HepG2 (cell line): ENCODE measurements at regions not wholly inside any gene's neighbourhood (a gene's known extent, or its start where the extent isn't known, plus 50 kb on each side); places are given as distances from the start of the nearest gene placed in this dataset.
A peak's percentile ranks its signal among the peaks of the same experiment; 100 is the strongest.
"Not testable (repeated sequence)": the region's sequence is repeated elsewhere in the genome, so short reads cannot be mapped to it uniquely, and the experiment has no call there.

ENCODE experiments used
- ATAC-seq: fragments of 200-7000 bp; cut with Tn5 transposase; 3 replicates; pipeline ENCODE4 v1.9.1; 2020; ENCODE audit warnings: mild to moderate bottlenecking, moderate library complexity
- BruUV-seq: library from RNA; stranded (reverse); fragments of 400-500 nt; replicated peaks from 2 replicates; lab custom pipeline; 2021; lab: Mats Ljungman, UMichigan
- CTCF ChIA-PET: fragments of 300-600 bp; formaldehyde crosslinking; extraction: SDS; loops from one replicate; lab custom pipeline; 2021; ENCODE audit warnings: low total read pairs, inconsistent platforms, low intra/inter-chr PET ratio; lab: Yijun Ruan, JAX
- POLR2A ChIA-PET: fragments of 350-600 bp; sonication (Branson Sonifier 250); formaldehyde crosslinking; loops from one replicate; lab custom pipeline; 2020; ENCODE audit warnings: antibody characterized with exemption, inconsistent platforms; lab: Yijun Ruan, JAX
- DNase-seq: peaks from one replicate; pipeline ENCODE4 v3.0.0-alpha.2; 2015; ENCODE audit warnings: low spot score
- FAIRE-seq: peaks from 3 replicates; lab custom pipeline; 2011; peaks lifted over from hg19 to GRCh38; lab: Jason Lieb, UNC
- H2AFZ ChIP-seq: one replicate; pipeline ENCODE4 v1.6.1; 2011; ENCODE audit warnings: low read length, inconsistent platforms
- H3K27ac ChIP-seq: fragments of 300-600 bp; 3 replicates; pipeline ENCODE4 v1.8.0; 2011; ENCODE audit warnings: mixed run types, mild to moderate bottlenecking, mixed read lengths, low read length, inconsistent platforms; ENCODE audit not compliant: insufficient read depth; ENCODE audit errors: extremely low read length
- H3K27me3 ChIP-seq, 2 experiments: fragments of 200-600 bp in 1 of 2; 2 replicates in 1 of 2; 3 replicates in 1 of 2; pipeline versions ENCODE4 v1.6.0 to v1.8.0; 2011; ENCODE audit warnings: low read length in 2 of 2, mild to moderate bottlenecking in 2 of 2, moderate library complexity in 2 of 2, inconsistent platforms in 1 of 2; ENCODE audit not compliant: insufficient read depth in 2 of 2, control insufficient read depth in 1 of 2
- H3K36me3 ChIP-seq, 2 experiments: fragments of 200-600 bp in 1 of 2; replicated peaks in 1 of 2; 2 replicates in 1 of 2; 3 replicates in 1 of 2; pipeline versions ENCODE4 v1.5.1 to v1.8.0; 2011; ENCODE audit warnings: low read length in 2 of 2, inconsistent platforms in 1 of 2; ENCODE audit not compliant: insufficient read depth in 2 of 2, control insufficient read depth in 1 of 2
- H3K4me1 ChIP-seq: 2 replicates; pipeline ENCODE4 v1.5.1; 2012; ENCODE audit warnings: low read length, inconsistent platforms; ENCODE audit not compliant: insufficient read depth
- H3K4me2 ChIP-seq: 2 replicates; pipeline ENCODE4 v1.6.0; 2011; ENCODE audit warnings: low read depth, low read length, inconsistent platforms
- H3K4me3 ChIP-seq, 3 experiments: fragments of 200-600 bp in 1 of 3; sonication (generic), shearing (Covaris generic) in 1 of 3; replicated peaks in 1 of 3; 2 replicates each; pipeline ENCODE4 v1.5.1; 2011 to 2016; ENCODE audit warnings: low read length in 3 of 3, inconsistent platforms in 2 of 3, low read depth in 2 of 3, mild to moderate bottlenecking in 2 of 3, control low read depth in 1 of 3, mixed read lengths in 1 of 3; ENCODE audit not compliant: insufficient read depth in 1 of 3
- H3K79me2 ChIP-seq: one replicate; pipeline ENCODE4 v1.6.1; 2011; ENCODE audit warnings: low read length, inconsistent platforms; ENCODE audit not compliant: insufficient read depth
- H3K9ac ChIP-seq: 2 replicates; pipeline ENCODE4 v1.6.0; 2011; ENCODE audit warnings: mild to moderate bottlenecking, low read depth, low read length, inconsistent platforms; ENCODE audit not compliant: insufficient read depth
- H3K9me3 ChIP-seq: 2 replicates; pipeline ENCODE4 v1.5.1; 2012; ENCODE audit warnings: mild to moderate bottlenecking, low read length
- H4K20me1 ChIP-seq: 2 replicates; pipeline ENCODE4 v1.6.0; 2011; ENCODE audit warnings: inconsistent platforms, mild to moderate bottlenecking, low read length, moderate library complexity; ENCODE audit not compliant: insufficient read depth
- ATF7 ChIP-seq, 2 experiments: fragments of 450-650 bp in 1 of 2; sonication (generic) in 1 of 2; formaldehyde crosslinking in 1 of 2; IDR thresholded peaks; 2 replicates each; pipeline versions ENCODE4 v1.4.0 to v1.6.1; 2016 to 2020; ENCODE audit warnings: antibody characterized with exemption in 1 of 2, mild to moderate bottlenecking in 1 of 2, missing genetic modification reagents in 1 of 2
- CCAR2 ChIP-seq: fragments of 200-400 bp; formaldehyde crosslinking; optimal IDR thresholded peaks from 2 replicates; pipeline ENCODE3; 2018; ENCODE audit warnings: low read depth, mild to moderate bottlenecking, low read length, moderate library complexity
- FOXK2 ChIP-seq: fragments of 450-650 bp; IDR thresholded peaks from 2 replicates; pipeline ENCODE4 v1.6.1; 2016
- GRHL1 ChIP-seq: sonication (generic); formaldehyde crosslinking; conservative IDR thresholded peaks from 2 replicates; pipeline ENCODE4 v1.8.0; 2022; ENCODE audit warnings: missing genetic modification reagents
- MIER2 ChIP-seq: IDR thresholded peaks from 2 replicates; pipeline ENCODE4 v1.6.1; 2016; ENCODE audit warnings: missing biosample characterization, missing genetic modification reagents
- SALL1 ChIP-seq: sonication (generic); formaldehyde crosslinking; IDR thresholded peaks from 2 replicates; pipeline ENCODE4 v1.8.0; 2022; ENCODE audit warnings: mild to moderate bottlenecking, missing genetic modification reagents
- TEAD3 ChIP-seq: optimal IDR thresholded peaks from 2 replicates; pipeline ENCODE3; 2016; ENCODE audit warnings: borderline replicate concordance
- TFAP4 ChIP-seq: sonication (generic); IDR thresholded peaks from 2 replicates; pipeline ENCODE4 v1.6.1; 2016; ENCODE audit warnings: low read depth, borderline replicate concordance
- ZNF205 ChIP-seq: IDR thresholded peaks from 2 replicates; pipeline ENCODE4 v1.6.1; 2018; ENCODE audit warnings: missing biosample characterization, missing genetic modification reagents
- ZNF552 ChIP-seq: sonication (generic); formaldehyde crosslinking; IDR thresholded peaks from 2 replicates; pipeline ENCODE4 v1.9.0; 2022; ENCODE audit warnings: missing genetic modification reagents, mild to moderate bottlenecking, borderline replicate concordance
- WGBS: methylation state at CpG from one replicate; pipeline ENCODE4 v1.1.6; 2017; ENCODE audit warnings: low lambda C conversion rate; 5-methylcytosine and 5-hydroxymethylcytosine counted together
- in situ Hi-C: cut with HindIII; loops from 2 replicates; pipeline ENCODE4 v1.10.0; 2017; ENCODE audit warnings: low pct_unique_long_range_greater_than_20kb; ENCODE audit not compliant: extremely low pct_ligation_motif_present
- intact Hi-C: fragments of 100-400 bp; cut with micrococcal nuclease; formaldehyde crosslinking; loops from one replicate; pipeline ENCODE4 v1.10.0; 2022; ENCODE audit not compliant: unreplicated experiment
- TF ChIP-seq, protein P1 (sequence below): sonication (generic); formaldehyde crosslinking; IDR thresholded peaks from 2 replicates; pipeline ENCODE4 v1.5.0; 2020; ENCODE audit warnings: missing genetic modification reagents
- TF ChIP-seq, protein P2 (sequence below): sonication (generic); formaldehyde crosslinking; IDR thresholded peaks from 2 replicates; pipeline ENCODE4 v1.4.0; 2020; ENCODE audit warnings: missing genetic modification reagents

DNA sequence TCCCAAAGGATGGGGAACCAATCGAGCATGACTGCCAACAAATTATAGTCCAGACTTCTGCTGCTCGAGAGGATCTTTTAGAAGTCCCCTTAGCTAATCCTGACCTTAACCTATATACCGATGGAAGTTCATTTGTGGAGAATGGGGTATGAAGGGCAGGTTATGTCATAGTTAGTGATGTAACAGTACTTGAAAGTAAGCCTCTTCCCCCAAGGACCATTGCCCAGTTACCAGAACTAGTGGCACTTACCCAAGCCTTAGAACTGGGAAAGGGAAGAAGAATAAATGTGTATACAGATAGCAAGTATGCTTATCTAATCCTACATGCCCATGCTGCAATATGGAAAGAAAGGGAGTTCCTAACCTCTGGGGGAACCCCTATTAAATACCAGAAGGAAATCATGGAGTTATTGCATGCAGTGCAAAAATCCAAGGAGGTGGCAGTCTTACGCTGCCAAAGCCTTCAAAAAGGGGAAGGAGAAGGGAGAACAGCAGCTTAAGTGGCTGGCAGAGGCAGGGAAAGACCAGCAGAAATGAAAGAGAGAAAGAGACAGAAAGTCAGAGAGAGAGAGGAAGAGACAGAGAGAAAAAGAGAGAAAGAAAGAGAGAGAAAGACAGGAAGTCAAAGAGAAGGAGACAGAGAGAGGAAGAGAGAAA, 224.4 kb upstream of the SLC8A1 start:
- not testable (repeated sequence) for FAIRE-seq, H3K27me3 ChIP-seq, H3K36me3 ChIP-seq, H3K4me2 ChIP-seq
- TF ChIP-seq FOXK2, result 0 out of 2 replicates have a peak, but pooled peaks have one; percentile 8
- TF ChIP-seq, all 625 proteins: peak for 1; not testable (repeated sequence) for 624
- H3K4me3 ChIP-seq, in situ Hi-C loops, H3K4me1 ChIP-seq, BruUV-seq, intact Hi-C loops, H4K20me1 ChIP-seq, H3K9ac ChIP-seq, DNase-seq, POLR2A ChIA-PET, H3K79me2 ChIP-seq, CTCF ChIA-PET, ATAC-seq, H3K27ac ChIP-seq, H2AFZ ChIP-seq: not testable (repeated sequence)
- peaks cover 22% of the 10 kb centered on the region for H3K9me3 ChIP-seq
- 0% methylated on average over 4 of the region's 4 CpGs for WGBS

DNA sequence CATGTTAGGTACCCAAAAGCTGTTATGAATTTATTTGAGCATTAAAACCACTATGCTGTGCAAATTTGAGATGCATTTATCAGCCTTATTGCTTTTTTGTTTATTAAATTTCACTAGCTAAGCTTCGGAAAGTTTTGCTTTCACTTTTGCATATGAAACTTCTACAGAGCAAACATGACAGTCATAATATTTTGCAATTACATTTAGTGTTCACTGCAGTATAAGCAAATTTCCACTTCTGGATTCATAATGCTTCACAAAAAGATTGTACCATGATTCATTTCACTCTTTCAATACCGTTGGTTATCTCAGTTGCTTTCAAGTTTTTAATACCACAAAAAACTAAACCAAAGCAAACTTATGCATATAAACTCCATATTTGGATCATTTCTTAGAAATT, 228.7 kb upstream of the SLC8A1 start:
- 0% methylated on average over 2 of the region's 2 CpGs for WGBS
- TF ChIP-seq, protein P1, sequence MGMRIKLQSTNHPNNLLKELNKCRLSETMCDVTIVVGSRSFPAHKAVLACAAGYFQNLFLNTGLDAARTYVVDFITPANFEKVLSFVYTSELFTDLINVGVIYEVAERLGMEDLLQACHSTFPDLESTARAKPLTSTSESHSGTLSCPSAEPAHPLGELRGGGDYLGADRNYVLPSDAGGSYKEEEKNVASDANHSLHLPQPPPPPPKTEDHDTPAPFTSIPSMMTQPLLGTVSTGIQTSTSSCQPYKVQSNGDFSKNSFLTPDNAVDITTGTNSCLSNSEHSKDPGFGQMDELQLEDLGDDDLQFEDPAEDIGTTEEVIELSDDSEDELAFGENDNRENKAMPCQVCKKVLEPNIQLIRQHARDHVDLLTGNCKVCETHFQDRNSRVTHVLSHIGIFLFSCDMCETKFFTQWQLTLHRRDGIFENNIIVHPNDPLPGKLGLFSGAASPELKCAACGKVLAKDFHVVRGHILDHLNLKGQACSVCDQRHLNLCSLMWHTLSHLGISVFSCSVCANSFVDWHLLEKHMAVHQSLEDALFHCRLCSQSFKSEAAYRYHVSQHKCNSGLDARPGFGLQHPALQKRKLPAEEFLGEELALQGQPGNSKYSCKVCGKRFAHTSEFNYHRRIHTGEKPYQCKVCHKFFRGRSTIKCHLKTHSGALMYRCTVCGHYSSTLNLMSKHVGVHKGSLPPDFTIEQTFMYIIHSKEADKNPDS (CRISPR knock-in tag), result no peak
- no peak for TF ChIP-seq TFAP4
- TF ChIP-seq MIER2, result no peak
- TF ChIP-seq ZNF205 (CRISPR knock-in tag), result no peak
- TF ChIP-seq TEAD3 (CRISPR knock-in tag), result no peak
- TF ChIP-seq SALL1 (CRISPR knock-in tag), result no peak
- TF ChIP-seq GRHL1 (CRISPR knock-in tag), result no peak
- no peak for TF ChIP-seq ZNF552 (CRISPR knock-in tag)
- TF ChIP-seq, protein P2, sequence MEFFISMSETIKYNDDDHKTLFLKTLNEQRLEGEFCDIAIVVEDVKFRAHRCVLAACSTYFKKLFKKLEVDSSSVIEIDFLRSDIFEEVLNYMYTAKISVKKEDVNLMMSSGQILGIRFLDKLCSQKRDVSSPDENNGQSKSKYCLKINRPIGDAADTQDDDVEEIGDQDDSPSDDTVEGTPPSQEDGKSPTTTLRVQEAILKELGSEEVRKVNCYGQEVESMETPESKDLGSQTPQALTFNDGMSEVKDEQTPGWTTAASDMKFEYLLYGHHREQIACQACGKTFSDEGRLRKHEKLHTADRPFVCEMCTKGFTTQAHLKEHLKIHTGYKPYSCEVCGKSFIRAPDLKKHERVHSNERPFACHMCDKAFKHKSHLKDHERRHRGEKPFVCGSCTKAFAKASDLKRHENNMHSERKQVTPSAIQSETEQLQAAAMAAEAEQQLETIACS (CRISPR knock-in tag), result no peak
- no peak for TF ChIP-seq CCAR2
- no peak for TF ChIP-seq ATF7 (IDR thresholded peaks at IDR 0.05)
- no peak for TF ChIP-seq ATF7 (CRISPR knock-in tag; IDR thresholded peaks at IDR 0.05)

More for the DNA sequence above, 228.7 kb upstream of the SLC8A1 start:
- H3K4me3 ChIP-seq, result no peak overlapping the region
- H2AFZ ChIP-seq, result no peak overlapping the region
- POLR2A ChIA-PET, result no interaction called here
- no peak overlapping the region for H3K27ac ChIP-seq
- intact Hi-C loops, result no loop called here
- no peaks in the 10 kb centered on the region for H4K20me1 ChIP-seq
- no peak for DNase-seq
- CTCF ChIA-PET, result no interaction called here
- no TSS peak for BruUV-seq
- H3K36me3 ChIP-seq, result no peaks in the 10 kb centered on the region
- H3K4me2 ChIP-seq, result no peak overlapping the region
- peaks cover 15% of the 10 kb centered on the region for H3K9me3 ChIP-seq
- no peak overlapping the region for H3K9ac ChIP-seq
- no peak for ATAC-seq
- no peaks in the 10 kb centered on the region for H3K4me1 ChIP-seq
- H3K27me3 ChIP-seq, result no peaks in the 10 kb centered on the region
- in situ Hi-C loops, result no loop called here
- no peaks in the 10 kb centered on the region for H3K79me2 ChIP-seq
- FAIRE-seq, result no peak
